ENCODE measurements at regions not wholly inside any gene's neighbourhood (a gene's known extent, or its start where the extent isn't known, plus 50 kb on each side); places are given as distances from the start of the nearest gene placed in this dataset.
"Not testable (repeated sequence)": the region's sequence is repeated elsewhere in the genome, so short reads cannot be mapped to it uniquely, and the experiment has no call there.

- FAIRE-seq (no peak), DNase-seq (ENCODE audit: low spot score) (no peak)
Measured at GRCh38 chr22:19641254-19641982, 72.9 kb upstream of the SEPTIN5 start.

GRCh38 chr22:19641983-19642451 lies 72.3 kb upstream of the SEPTIN5 start:
- FAIRE-seq (no peak), DNase-seq (ENCODE audit: low spot score) (no peak)

- DNase-seq (ENCODE audit: low spot score), result no peak
- no peak for FAIRE-seq
Measured at GRCh38 chr22:19643448-19644313, 70.6 kb upstream of the SEPTIN5 start.

- DNase-seq (ENCODE audit: low spot score), result no peak
- FAIRE-seq, result no peak
Measured at GRCh38 chr22:19644314-19645223, 69.7 kb upstream of the SEPTIN5 start.

- no peak for DNase-seq (ENCODE audit: low spot score)
- FAIRE-seq, result no peak
Measured at GRCh38 chr22:19645391-19645790, 68.9 kb upstream of the SEPTIN5 start.

GRCh38 chr22:19645905-19646304 lies 68.4 kb upstream of the SEPTIN5 start:
- FAIRE-seq, result no peak

GRCh38 chr22:19646383-19646782 lies 67.9 kb upstream of the SEPTIN5 start:
- no peak for FAIRE-seq

More at GRCh38 chr22:19645905-19646304, 68.4 kb upstream of the SEPTIN5 start:
- no peak for DNase-seq (ENCODE audit: low spot score)

GRCh38 chr22:19648419-19648929 lies 65.8 kb upstream of the SEPTIN5 start:
- no peak for DNase-seq (ENCODE audit: low spot score)
- FAIRE-seq, result no peak

More at GRCh38 chr22:19646383-19646782, 67.9 kb upstream of the SEPTIN5 start:
- DNase-seq (ENCODE audit: low spot score), result no peak

GRCh38 chr22:19652316-19652715 lies 62.0 kb upstream of the SEPTIN5 start:
- DNase-seq (ENCODE audit: low spot score) (no peak), FAIRE-seq (no peak)

- FAIRE-seq (no peak), DNase-seq (ENCODE audit: low spot score) (no peak)
Measured at GRCh38 chr22:19654338-19654987, 59.8 kb upstream of the SEPTIN5 start.

GRCh38 chr22:19655399-19655798 lies 58.9 kb upstream of the SEPTIN5 start:
- no peak for FAIRE-seq
- no peak for DNase-seq (ENCODE audit: low spot score)

- no peak for DNase-seq (ENCODE audit: low spot score)
- no peak for FAIRE-seq
Measured at GRCh38 chr22:19656541-19657251, 57.6 kb upstream of the SEPTIN5 start.

GRCh38 chr22:19657252-19658056 lies 56.8 kb upstream of the SEPTIN5 start:
- FAIRE-seq, result no peak
- DNase-seq (ENCODE audit: low spot score), result no peak

GRCh38 chr22:19658057-19658966 lies 56.0 kb upstream of the SEPTIN5 start:
- DNase-seq (ENCODE audit: low spot score) (no peak), FAIRE-seq (no peak)

- DNase-seq (ENCODE audit: low spot score) (no peak), FAIRE-seq (no peak)
Measured at GRCh38 chr22:19658967-19659804, 55.1 kb upstream of the SEPTIN5 start.

- DNase-seq (ENCODE audit: low spot score) (no peak), FAIRE-seq (no peak)
Measured at GRCh38 chr22:19659805-19660345, 54.4 kb upstream of the SEPTIN5 start.

- not testable (repeated sequence) for FAIRE-seq
Measured at GRCh38 chr22:19660583-19660982, 53.7 kb upstream of the SEPTIN5 start.

More at GRCh38 chr22:19660583-19660982, 53.7 kb upstream of the SEPTIN5 start:
- DNase-seq (ENCODE audit: low spot score), result not testable (repeated sequence)

All from RCC 7860 (cell line).